Duodenal mucosa (tissue), 2 donors: ENCODE measurements at regions not wholly inside any gene's neighbourhood (a gene's known extent, or its start where the extent isn't known, plus 50 kb on each side); places are given as distances from the start of the nearest gene placed in this dataset.

Experiments
- H3K27ac ChIP-seq: one replicate; pipeline ENCODE4 v1.7.0; 2013; ENCODE audit warnings: low read depth, low read length
- H3K27me3 ChIP-seq, 2 donors: one replicate each; pipeline ENCODE4 v1.7.0; 2013; ENCODE audit warnings: low read length in 2 of 2, control low read depth in 1 of 2; ENCODE audit not compliant: insufficient read depth in 2 of 2, control insufficient read depth in 1 of 2
- H3K36me3 ChIP-seq, 2 donors: one replicate each; pipeline ENCODE4 v1.7.0; 2013; ENCODE audit warnings: low read length in 2 of 2, control low read depth in 1 of 2; ENCODE audit not compliant: insufficient read depth in 2 of 2, control insufficient read depth in 1 of 2
- H3K4me1 ChIP-seq, 2 donors: one replicate each; pipeline ENCODE4 v1.7.0; 2013; ENCODE audit warnings: low read length in 2 of 2, control low read depth in 1 of 2; ENCODE audit not compliant: insufficient read depth in 2 of 2, control insufficient read depth in 1 of 2
- H3K4me3 ChIP-seq, 2 donors: one replicate each; pipeline ENCODE4 v1.7.0; 2013; ENCODE audit warnings: low read length in 2 of 2, low read depth in 1 of 2
- H3K9ac ChIP-seq, 2 donors: one replicate each; pipeline ENCODE4 v1.7.0; 2013; ENCODE audit warnings: low read length in 2 of 2, low read depth in 1 of 2
- H3K9me3 ChIP-seq, 2 donors: one replicate each; pipeline ENCODE4 v1.7.0; 2013; ENCODE audit warnings: low read length in 2 of 2, control low read depth in 1 of 2; ENCODE audit not compliant: control insufficient read depth in 1 of 2

DNA sequence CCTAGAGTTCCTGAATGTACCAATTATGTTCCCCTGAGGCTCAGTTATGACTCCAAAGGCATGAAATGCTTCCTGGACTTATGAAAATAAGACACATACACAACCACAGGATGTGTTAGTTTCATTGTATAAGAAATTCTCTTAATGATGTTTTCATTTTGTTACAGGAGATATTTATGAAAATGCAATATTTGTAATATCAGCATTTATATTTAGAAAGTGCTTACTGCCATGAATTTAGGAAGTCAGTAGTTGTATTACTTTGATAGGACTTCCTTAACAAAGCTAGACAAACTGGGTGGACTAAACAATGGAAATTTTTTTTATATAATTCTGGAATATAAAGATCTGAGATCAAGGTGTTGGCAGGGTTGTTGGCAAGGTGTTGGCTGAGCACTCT lies 572.1 kb upstream of the IGFBP7 start:
- no peaks in the 10 kb centered on the region for H3K4me1 ChIP-seq
- no peaks in the 10 kb centered on the region for H3K9me3 ChIP-seq
- H3K27me3 ChIP-seq = no peaks in the 10 kb centered on the region
- H3K36me3 ChIP-seq = no peaks in the 10 kb centered on the region
- H3K4me3 ChIP-seq = no peak overlapping the region
- H3K27ac ChIP-seq = no peak overlapping the region
- H3K9ac ChIP-seq = no peak overlapping the region

GRCh38 chr4:57679969-57680368 lies 569.8 kb upstream of the IGFBP7 start:
- H3K9me3 ChIP-seq = no peaks in the 10 kb centered on the region
- no peak overlapping the region for H3K27ac ChIP-seq
- no peaks in the 10 kb centered on the region for H3K36me3 ChIP-seq
- no peaks in the 10 kb centered on the region for H3K27me3 ChIP-seq
- no peaks in the 10 kb centered on the region for H3K4me1 ChIP-seq
- H3K9ac ChIP-seq = no peak overlapping the region
- no peak overlapping the region for H3K4me3 ChIP-seq

GRCh38 chr4:57676394-57676793 lies 566.2 kb upstream of the IGFBP7 start:
- Histone ChIP-seq H3K36me3 (no peaks in the 10 kb centered on the region), H3K9me3 (no peaks in the 10 kb centered on the region), H3K27ac (no peak overlapping the region), H3K4me3 (no peak overlapping the region), H3K27me3 (no peaks in the 10 kb centered on the region), H3K4me1 (no peaks in the 10 kb centered on the region), H3K9ac (no peak overlapping the region)

DNA sequence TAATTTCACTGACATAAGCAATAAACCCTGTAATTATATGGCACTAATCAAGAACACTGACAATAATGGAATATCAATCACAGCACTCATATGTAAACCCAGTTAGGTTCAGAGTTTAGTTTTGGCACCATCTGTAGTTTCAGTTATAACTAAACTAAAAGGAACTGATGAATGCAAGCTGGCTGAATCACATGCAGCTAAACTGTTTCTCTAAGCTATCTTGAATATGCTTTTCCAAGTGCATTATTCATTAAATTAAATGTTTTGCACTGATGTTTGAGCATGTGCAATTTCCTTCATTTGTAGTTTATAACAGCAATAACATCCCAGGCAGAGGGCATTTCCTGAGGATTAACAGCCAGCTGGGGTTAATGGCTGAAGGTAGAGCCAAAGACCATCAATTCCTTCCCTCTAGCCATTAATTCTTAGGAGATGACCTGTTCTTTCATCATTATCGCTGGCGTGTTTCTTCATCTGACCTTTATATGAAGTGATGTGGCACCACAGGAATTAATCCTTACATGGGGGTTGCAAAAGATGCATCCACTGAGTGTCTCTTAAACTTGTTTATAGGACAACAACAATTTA lies 562.8 kb upstream of the IGFBP7 start:
- Histone ChIP-seq H3K4me1 (no peaks in the 10 kb centered on the region), H3K4me3 (no peak overlapping the region), H3K9ac (no peak overlapping the region), H3K27ac (no peak overlapping the region), H3K9me3 (no peaks in the 10 kb centered on the region), H3K27me3 (no peaks in the 10 kb centered on the region), H3K36me3 (no peaks in the 10 kb centered on the region)

DNA sequence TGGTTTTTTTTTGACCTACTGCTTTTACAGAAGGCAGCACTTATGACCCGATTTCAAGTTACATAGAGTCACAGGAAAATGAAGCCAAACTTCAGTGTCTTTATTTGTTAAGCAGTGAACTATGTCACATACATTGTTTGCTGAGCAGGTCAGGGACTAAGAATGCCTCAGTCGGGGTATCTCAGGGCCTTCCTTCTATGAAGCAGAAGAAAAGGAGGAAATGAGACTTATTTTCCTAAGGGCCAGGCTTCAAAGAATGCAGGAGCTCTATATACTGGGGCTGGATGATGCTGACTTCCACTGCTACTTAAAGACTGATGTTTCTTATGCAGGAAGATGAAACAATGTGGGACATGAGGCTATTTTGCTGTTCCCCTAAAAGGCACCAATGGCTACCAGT lies 558.4 kb upstream of the IGFBP7 start:
- Histone ChIP-seq H3K27ac (no peak overlapping the region), H3K4me3 (no peak overlapping the region), H3K4me1 (no peaks in the 10 kb centered on the region), H3K36me3 (no peaks in the 10 kb centered on the region), H3K9me3 (no peaks in the 10 kb centered on the region), H3K27me3 (no peaks in the 10 kb centered on the region), H3K9ac (no peak overlapping the region)

GRCh38 chr4:57665806-57666205 lies 555.6 kb upstream of the IGFBP7 start:
- no peaks in the 10 kb centered on the region for H3K27me3 ChIP-seq
- no peaks in the 10 kb centered on the region for H3K9me3 ChIP-seq
- no peak overlapping the region for H3K27ac ChIP-seq
- no peaks in the 10 kb centered on the region for H3K36me3 ChIP-seq
- no peaks in the 10 kb centered on the region for H3K4me1 ChIP-seq
- H3K9ac ChIP-seq = no peak overlapping the region
- no peak overlapping the region for H3K4me3 ChIP-seq

DNA sequence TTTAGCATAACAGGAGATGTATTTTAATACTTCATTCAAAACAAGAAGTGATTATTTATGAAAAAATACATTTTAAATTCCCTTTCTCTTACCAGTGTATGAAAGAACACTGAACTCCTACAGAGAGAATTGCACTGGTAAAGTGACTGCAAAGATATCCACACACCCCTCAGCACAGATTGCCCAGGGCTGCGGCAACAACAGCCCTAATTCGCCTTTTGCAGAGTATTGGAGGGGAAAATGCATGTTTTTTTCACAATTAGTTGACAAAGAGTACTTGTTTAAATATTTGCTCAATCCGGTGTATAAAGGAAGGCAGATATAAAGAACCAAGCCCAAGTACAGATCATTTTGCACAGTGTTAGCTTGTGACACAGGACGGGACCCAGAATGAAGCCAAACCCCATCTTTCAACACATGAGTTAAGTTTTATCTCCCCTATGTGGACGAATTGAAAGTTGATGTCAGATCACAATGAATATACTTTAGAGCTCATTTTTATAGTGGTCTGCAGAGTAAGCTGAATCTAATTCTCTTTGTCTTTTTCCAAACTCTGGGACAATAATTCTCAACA lies 551.4 kb upstream of the IGFBP7 start:
- no peak overlapping the region for H3K9ac ChIP-seq
- H3K9me3 ChIP-seq = no peaks in the 10 kb centered on the region
- no peak overlapping the region for H3K4me3 ChIP-seq
- H3K27me3 ChIP-seq = no peaks in the 10 kb centered on the region
- no peak overlapping the region for H3K27ac ChIP-seq
- no peaks in the 10 kb centered on the region for H3K36me3 ChIP-seq
- no peaks in the 10 kb centered on the region for H3K4me1 ChIP-seq

- Histone ChIP-seq H3K9me3 (no peaks in the 10 kb centered on the region), H3K4me1 (no peaks in the 10 kb centered on the region), H3K27ac (no peak overlapping the region), H3K9ac (no peak overlapping the region), H3K36me3 (no peaks in the 10 kb centered on the region), H3K4me3 (no peak overlapping the region), H3K27me3 (no peaks in the 10 kb centered on the region)
These were observed 548.5 kb upstream of the IGFBP7 start for GRCh38 chr4:57658673-57659072.

- Histone ChIP-seq H3K36me3 (no peaks in the 10 kb centered on the region), H3K4me1 (no peaks in the 10 kb centered on the region), H3K27ac (no peak overlapping the region), H3K4me3 (no peak overlapping the region), H3K27me3 (no peaks in the 10 kb centered on the region), H3K9ac (no peak overlapping the region), H3K9me3 (no peaks in the 10 kb centered on the region)
These were observed 548.0 kb upstream of the IGFBP7 start for GRCh38 chr4:57658188-57658587.

- no peak overlapping the region for H3K27ac ChIP-seq
- H3K9me3 ChIP-seq = no peaks in the 10 kb centered on the region
- no peak overlapping the region for H3K4me3 ChIP-seq
These were observed 545.2 kb upstream of the IGFBP7 start for GRCh38 chr4:57655342-57655741.

DNA sequence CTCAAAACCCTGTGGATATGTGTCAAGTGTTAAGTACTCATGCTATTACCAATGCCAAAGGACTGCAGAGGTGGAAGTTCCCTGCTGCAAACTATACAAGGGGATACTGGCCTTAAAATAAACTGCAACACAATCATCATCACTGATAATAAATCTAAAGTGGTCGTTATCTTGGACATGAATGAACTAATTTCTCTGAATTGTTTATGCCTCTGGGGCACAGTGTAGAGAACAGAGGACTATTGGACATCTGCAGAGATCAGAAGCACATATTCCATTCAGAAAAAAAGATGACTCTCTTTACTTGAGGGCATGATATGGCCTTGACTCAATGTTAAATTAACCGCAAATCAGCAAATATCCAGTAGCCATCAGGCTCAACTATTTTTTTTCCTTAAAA lies 542.6 kb upstream of the IGFBP7 start:
- Histone ChIP-seq H3K27ac (no peak overlapping the region), H3K9ac (no peak overlapping the region), H3K36me3 (no peaks in the 10 kb centered on the region), H3K9me3 (no peaks in the 10 kb centered on the region), H3K4me3 (no peak overlapping the region), H3K27me3 (no peaks in the 10 kb centered on the region), H3K4me1 (no peaks in the 10 kb centered on the region)

More at GRCh38 chr4:57655342-57655741, 545.2 kb upstream of the IGFBP7 start:
- Histone ChIP-seq H3K27me3 (no peaks in the 10 kb centered on the region), H3K4me1 (no peaks in the 10 kb centered on the region), H3K36me3 (no peaks in the 10 kb centered on the region), H3K9ac (no peak overlapping the region)
